Activated naive CD4-positive, alpha-beta T cell treated with anti-CD3 and anti-CD28 coated beads, Interleukin-2, amount 50 U/mL, for 24 hours (primary cell): ENCODE measurements at regions not wholly inside any gene's neighbourhood (a gene's known extent, or its start where the extent isn't known, plus 50 kb on each side); places are given as distances from the start of the nearest gene placed in this dataset.
"Not testable (repeated sequence)": the region's sequence is repeated elsewhere in the genome, so short reads cannot be mapped to it uniquely, and the experiment has no call there.

Source experiments
- H3K27ac Mint-ChIP-seq: one replicate; pipeline ENCODE4 v1.8.0; 2021; ENCODE audit warnings: mild to moderate bottlenecking, mixed read lengths
- H3K27me3 Mint-ChIP-seq: one replicate; pipeline ENCODE4 v1.8.0; 2021; ENCODE audit warnings: mixed read lengths
- H3K36me3 Mint-ChIP-seq: one replicate; pipeline ENCODE4 v1.8.0; 2021; ENCODE audit warnings: mixed read lengths
- H3K4me1 Mint-ChIP-seq: one replicate; pipeline ENCODE4 v1.8.0; 2021; ENCODE audit warnings: mixed read lengths
- H3K4me3 Mint-ChIP-seq: one replicate; pipeline ENCODE4 v1.8.0; 2021; ENCODE audit warnings: mild to moderate bottlenecking, mixed read lengths
- H3K9me3 Mint-ChIP-seq: one replicate; pipeline ENCODE4 v1.8.0; 2021; ENCODE audit warnings: mixed read lengths

DNA sequence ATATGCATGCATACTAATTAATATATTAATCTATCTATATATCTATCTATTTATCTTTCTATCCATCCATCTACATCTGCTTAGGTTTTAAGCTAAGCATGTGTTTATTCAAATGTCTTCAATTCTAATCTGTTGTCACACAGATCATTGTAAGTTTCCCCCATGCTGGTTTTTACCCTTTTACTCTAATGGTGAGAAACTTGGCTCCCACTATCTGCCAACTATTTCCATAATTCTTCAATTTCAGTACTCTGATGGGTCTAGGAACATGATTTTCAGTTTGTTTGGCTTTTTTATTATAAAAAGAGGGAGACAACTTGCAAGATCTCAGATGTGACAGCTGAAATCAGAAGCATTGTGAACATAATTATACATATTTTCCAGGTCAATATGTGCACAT is 773.8 kb downstream of the PLOD2 start:
- Mint-ChIP-seq H3K27me3 (no peaks in the 10 kb centered on the region), H3K4me1 (no peaks in the 10 kb centered on the region), H3K36me3 (no peaks in the 10 kb centered on the region), H3K9me3 (peaks cover 13% of the 10 kb centered on the region), H3K27ac (no peak overlapping the region), H3K4me3 (no peak overlapping the region)

DNA sequence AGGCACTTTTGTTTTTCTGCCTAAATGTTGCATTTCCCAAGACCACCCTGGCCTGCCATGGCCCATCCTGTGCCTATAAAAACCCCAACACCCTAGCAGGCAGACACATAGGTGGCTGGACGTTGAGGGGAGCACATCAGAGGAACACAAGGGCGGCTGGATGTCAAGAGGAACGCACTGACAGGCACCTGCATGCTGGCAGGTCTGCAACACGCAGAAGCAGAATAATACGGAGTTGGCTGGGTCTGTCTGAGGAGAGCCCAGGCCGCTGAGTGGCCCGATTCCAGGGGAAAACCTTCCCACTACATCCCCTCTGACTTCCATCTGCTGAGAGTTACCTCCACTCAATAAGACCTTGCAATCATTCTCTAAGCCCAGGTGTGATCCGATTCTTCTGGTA is 765.6 kb downstream of the PLOD2 start:
- no peak overlapping the region for H3K27ac Mint-ChIP-seq
- H3K36me3 Mint-ChIP-seq = no peaks in the 10 kb centered on the region
- no peaks in the 10 kb centered on the region for H3K9me3 Mint-ChIP-seq
- H3K27me3 Mint-ChIP-seq = no peaks in the 10 kb centered on the region
- no peak overlapping the region for H3K4me3 Mint-ChIP-seq
- H3K4me1 Mint-ChIP-seq = no peaks in the 10 kb centered on the region

DNA sequence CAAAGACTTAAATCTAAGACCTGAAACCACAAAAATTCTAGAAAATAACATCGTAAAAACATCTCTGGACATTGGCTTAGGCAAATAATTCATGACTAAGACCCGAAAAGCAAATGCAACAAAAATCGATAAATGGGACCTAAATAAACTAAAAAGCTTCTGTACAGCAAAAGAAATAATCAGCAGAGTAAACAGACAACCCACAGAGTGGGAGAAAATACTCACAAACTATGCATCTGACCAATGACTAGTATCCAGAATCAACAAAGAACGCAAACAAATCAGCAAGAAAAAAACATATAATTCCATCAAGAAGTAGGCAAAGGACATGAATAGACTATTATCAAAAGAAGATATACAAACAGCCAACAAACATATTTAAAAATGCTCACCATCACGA is 749.4 kb downstream of the PLOD2 start:
- Mint-ChIP-seq H3K27ac (no peak overlapping the region), H3K9me3 (peaks cover 8% of the 10 kb centered on the region), H3K4me1 (no peaks in the 10 kb centered on the region), H3K4me3 (no peak overlapping the region), H3K27me3 (no peaks in the 10 kb centered on the region), H3K36me3 (no peaks in the 10 kb centered on the region)

DNA sequence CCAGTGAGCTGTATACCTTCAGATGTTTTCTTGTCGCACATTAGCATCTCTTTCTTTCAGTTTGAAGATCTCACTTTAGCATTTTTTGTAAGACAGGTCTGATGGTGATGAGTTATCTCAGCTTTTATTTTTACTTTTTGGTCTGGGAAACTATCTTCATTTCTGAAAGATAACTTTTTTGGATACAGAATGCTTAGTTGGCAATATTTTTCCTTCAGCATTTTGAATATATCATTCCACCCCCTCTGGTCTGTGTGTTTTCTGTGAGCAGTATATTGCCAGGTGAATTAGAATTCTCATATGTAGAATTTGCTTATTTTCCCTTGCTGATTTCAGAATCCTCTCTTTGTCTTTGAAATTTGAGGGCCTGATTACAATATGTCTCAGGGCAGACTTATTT is 743.3 kb downstream of the PLOD2 start:
- Mint-ChIP-seq H3K9me3 (peaks cover 5% of the 10 kb centered on the region), H3K27ac (no peak overlapping the region), H3K4me1 (no peaks in the 10 kb centered on the region), H3K36me3 (no peaks in the 10 kb centered on the region), H3K4me3 (no peak overlapping the region), H3K27me3 (no peaks in the 10 kb centered on the region)

DNA sequence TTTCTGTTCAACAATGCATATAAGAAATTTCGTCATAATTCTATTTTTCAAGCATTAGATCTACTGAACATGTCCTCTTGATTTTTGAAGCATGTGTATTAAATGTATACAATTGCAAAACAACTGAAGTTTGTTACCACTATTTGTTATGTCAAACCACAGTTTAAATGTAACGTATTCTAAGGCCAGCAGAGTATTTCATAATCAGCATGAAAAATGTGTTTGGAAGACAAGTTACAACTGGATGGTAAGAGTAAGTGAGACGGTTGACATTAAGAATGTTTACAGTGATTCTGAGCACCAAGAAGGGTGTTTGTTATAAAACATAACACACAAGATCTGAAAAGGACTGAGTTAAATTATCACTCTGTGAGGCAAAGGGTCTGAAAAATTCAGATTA is 738.4 kb downstream of the PLOD2 start:
- Mint-ChIP-seq H3K4me3 (no peak overlapping the region), H3K27me3 (no peaks in the 10 kb centered on the region), H3K36me3 (no peaks in the 10 kb centered on the region), H3K27ac (no peak overlapping the region), H3K9me3 (no peaks in the 10 kb centered on the region), H3K4me1 (no peaks in the 10 kb centered on the region)

DNA sequence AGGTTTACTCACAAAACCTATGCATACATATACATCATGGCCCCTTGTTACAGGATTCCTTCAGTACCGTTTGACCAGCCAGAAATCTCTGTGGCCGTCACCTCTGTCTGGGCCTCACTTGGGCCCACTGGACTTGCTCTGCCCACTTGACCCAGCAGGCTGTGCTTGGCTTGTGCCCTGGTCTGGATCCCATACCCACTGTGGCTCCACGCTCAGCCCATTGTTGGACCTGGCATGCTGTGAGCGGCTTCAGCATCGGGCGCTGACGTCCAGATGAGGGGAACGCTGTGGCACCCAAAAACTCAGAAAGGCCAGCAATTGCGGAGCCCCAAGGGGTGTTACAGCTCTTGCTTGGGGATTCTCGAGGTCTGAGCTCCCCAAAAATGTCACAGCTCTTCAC is 733.6 kb downstream of the PLOD2 start:
- no peaks in the 10 kb centered on the region for H3K27me3 Mint-ChIP-seq
- H3K27ac Mint-ChIP-seq = no peak overlapping the region
- no peak overlapping the region for H3K4me3 Mint-ChIP-seq
- H3K36me3 Mint-ChIP-seq = no peaks in the 10 kb centered on the region
- H3K4me1 Mint-ChIP-seq = no peaks in the 10 kb centered on the region
- no peaks in the 10 kb centered on the region for H3K9me3 Mint-ChIP-seq

DNA sequence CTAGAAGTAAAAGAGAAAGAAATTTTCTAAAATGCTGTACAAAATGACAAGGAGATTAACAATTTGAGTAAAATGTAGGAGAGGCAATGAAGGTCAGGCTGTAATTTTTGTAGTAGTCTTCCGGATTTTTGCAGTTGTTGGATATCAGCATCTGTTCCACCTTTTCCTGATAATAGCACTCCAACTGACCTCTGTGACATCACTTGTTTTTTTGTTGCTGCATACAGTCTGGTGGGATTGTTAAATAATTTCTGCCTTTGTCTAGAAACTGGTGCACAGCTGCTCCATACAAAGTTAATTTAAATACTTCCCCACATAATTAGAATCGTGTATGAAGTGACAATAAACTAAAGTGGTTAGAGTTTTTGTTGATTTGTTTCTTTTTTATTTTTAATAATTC is 731.4 kb downstream of the PLOD2 start:
- no peaks in the 10 kb centered on the region for H3K9me3 Mint-ChIP-seq
- no peaks in the 10 kb centered on the region for H3K4me1 Mint-ChIP-seq
- no peaks in the 10 kb centered on the region for H3K27me3 Mint-ChIP-seq
- no peaks in the 10 kb centered on the region for H3K36me3 Mint-ChIP-seq
- no peak overlapping the region for H3K4me3 Mint-ChIP-seq
- no peak overlapping the region for H3K27ac Mint-ChIP-seq

DNA sequence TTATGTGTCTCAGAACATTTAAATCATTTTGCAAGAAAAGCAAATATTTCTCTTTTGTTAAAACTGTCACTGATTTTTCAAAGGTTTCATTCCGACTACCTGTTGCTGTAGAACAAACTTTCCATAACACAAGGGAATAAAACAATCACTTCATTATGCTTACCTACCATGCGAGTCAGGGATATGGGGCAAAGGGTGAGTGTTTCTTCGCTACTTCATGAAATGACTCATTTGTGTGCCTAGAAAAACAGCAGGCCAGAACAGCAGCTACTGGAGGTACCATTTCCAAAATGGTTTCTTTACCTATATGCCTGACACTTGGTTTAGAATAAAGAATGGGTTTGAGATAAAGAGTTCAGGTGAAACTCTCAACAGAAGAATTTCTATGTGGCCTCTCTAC is 712.5 kb downstream of the PLOD2 start:
- Mint-ChIP-seq H3K4me1 (no peaks in the 10 kb centered on the region), H3K4me3 (no peak overlapping the region), H3K27me3 (no peaks in the 10 kb centered on the region), H3K27ac (no peak overlapping the region), H3K36me3 (no peaks in the 10 kb centered on the region), H3K9me3 (peaks cover 1% of the 10 kb centered on the region)

DNA sequence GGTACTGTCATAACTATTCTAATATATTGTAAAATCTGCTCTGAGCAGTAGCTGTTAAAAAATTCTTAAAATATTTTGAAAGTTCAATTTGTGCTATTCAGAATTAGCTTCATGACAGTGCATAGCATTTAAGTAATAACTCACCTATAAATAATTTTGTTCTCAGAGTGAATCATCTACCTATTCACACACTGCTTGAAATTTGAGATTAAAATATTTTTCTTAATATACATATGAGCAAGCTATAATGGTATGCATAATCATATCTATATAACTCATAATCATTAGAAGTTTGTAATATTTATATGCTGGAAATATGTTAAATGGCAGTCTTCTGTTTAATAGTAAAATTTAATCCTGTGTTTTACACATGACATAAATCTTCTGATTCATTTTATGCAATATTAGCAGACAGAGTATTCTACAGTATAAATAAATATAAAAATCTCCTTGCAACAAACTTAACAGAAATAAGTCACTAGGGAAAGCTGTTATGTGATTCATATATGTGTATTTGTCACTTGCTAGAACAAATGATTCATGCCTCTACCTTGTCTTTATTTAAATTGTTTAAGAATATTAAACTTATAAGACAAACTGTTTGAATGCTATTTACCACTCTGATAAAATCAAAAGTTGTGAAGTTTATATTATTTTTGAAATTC is 710.8 kb downstream of the PLOD2 start:
- H3K4me3 Mint-ChIP-seq = no peak overlapping the region
- no peaks in the 10 kb centered on the region for H3K36me3 Mint-ChIP-seq
- no peaks in the 10 kb centered on the region for H3K4me1 Mint-ChIP-seq
- no peaks in the 10 kb centered on the region for H3K27me3 Mint-ChIP-seq
- no peaks in the 10 kb centered on the region for H3K9me3 Mint-ChIP-seq
- H3K27ac Mint-ChIP-seq = no peak overlapping the region

DNA sequence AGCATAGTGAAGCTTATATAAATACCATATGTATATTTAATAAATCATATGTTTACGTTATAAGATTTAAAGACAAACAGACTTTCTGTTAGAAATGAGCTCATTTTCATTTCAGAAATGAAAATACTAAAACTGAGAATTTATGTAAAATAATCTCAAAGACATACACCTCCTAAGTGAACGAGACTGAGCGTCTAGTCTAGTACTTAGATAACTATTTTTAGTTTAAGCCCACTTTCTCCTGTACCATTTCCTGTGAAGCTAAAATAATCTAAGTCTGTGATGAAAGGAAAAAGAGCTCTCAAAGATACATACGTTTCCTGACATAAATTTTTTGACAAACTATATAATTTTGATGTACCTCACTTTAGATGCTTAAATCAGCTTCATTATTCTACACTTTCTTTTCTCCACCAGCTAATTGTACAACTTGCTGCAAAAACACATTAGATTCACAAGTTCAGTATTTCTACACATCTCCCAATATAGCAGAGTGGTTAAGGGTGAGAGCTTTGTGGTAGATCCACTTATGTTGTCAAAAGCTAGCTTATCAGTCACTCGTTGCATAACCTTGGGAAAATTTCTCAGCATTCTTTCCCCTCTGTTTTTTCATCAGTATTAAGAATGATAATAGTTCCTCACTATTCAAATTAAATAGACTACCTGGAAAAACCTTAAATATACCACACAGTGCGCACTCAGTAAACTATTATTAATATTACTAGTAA is 703.0 kb downstream of the PLOD2 start:
- Mint-ChIP-seq H3K36me3 (no peaks in the 10 kb centered on the region), H3K4me1 (no peaks in the 10 kb centered on the region), H3K4me3 (no peak overlapping the region), H3K27me3 (no peaks in the 10 kb centered on the region), H3K27ac (no peak overlapping the region), H3K9me3 (peaks cover 6% of the 10 kb centered on the region)

DNA sequence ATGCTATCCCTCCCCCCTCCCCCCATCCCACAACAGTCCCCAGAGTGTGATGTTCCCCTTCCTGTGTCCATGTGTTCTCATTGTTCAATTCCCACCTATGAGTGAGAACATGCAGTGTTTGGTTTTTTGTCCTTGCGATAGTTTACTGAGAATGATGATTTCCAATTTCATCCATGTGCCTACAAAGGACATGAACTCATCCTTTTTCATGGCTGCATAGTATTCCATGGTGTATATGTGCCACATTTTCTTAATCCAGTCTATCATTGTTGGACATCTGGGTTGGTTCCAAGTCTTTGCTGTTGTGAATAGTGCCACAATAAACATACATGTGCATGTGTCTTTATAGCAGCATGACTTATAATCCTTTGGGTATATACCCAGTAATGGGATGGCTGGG is 701.3 kb downstream of the PLOD2 start:
- H3K27ac Mint-ChIP-seq, H3K9me3 Mint-ChIP-seq, H3K4me1 Mint-ChIP-seq, H3K27me3 Mint-ChIP-seq, H3K4me3 Mint-ChIP-seq, H3K36me3 Mint-ChIP-seq: not testable (repeated sequence)

DNA sequence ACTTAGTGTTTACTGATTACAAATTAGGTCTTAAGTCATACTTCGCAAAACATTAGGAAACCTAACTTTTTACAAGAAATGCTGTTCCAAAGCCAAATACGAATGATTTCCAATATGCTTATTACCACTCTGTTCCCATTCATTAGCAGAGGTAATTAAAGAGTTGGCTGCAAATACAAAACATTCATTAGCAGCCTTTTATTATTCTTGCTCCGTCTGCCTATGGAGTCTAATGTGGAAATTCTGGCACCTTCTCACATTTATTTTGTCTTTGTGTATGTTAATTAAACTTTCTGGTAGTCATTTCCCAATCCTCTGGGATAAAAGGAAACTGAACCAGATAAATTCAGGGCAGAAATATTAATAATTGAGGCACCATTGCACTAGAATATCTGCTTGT is 689.0 kb downstream of the PLOD2 start:
- Mint-ChIP-seq H3K4me3 (no peak overlapping the region), H3K27ac (no peak overlapping the region)

DNA sequence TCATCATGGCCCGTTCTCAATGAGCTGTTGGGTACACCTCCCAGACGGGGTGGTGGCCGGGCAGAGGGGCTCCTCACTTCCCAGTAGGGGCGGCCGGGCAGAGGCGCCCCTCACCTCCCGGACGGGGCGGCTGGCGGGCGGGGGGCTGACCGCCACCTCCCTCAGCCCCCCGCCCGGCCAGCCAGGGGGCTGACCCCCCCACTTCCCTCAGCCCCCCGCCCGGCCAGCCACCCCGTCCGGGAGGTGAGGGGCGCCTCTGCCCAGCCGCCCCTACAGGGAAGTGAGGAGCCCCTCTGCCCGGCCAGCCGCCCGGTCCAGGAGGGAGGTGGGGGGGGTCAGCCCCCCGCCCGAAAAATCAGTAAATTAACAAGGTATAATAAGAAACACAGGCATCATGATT is 678.2 kb downstream of the PLOD2 start:
- H3K9me3 Mint-ChIP-seq, H3K27ac Mint-ChIP-seq, H3K4me1 Mint-ChIP-seq, H3K4me3 Mint-ChIP-seq, H3K27me3 Mint-ChIP-seq, H3K36me3 Mint-ChIP-seq: not testable (repeated sequence)

More for the DNA sequence above, 689.0 kb downstream of the PLOD2 start:
- no peaks in the 10 kb centered on the region for H3K36me3 Mint-ChIP-seq
- H3K4me1 Mint-ChIP-seq = no peaks in the 10 kb centered on the region
- H3K27me3 Mint-ChIP-seq = no peaks in the 10 kb centered on the region
- peaks cover 6% of the 10 kb centered on the region for H3K9me3 Mint-ChIP-seq

DNA sequence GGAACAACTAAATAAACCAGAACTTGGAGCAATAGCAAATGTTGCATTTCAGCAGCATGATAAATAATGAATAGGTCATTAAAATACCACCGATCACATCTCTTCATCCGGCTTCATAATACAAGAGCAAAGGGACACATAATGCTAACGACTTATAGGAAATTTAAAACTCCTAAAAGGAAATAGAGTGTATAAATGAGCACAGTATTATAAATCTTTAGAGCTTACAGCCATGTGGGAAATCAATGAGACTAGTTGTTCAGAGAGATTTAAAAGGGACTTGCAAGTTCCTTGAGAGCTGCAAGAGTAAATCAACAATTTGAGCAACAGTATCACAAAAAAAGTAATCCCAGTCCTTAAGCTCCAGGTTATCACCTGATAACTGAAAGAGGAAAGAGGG is 677.0 kb downstream of the PLOD2 start:
- Mint-ChIP-seq H3K4me3 (no peak overlapping the region), H3K36me3 (no peaks in the 10 kb centered on the region), H3K27me3 (no peaks in the 10 kb centered on the region), H3K27ac (no peak overlapping the region), H3K9me3 (peaks cover 7% of the 10 kb centered on the region), H3K4me1 (no peaks in the 10 kb centered on the region)

DNA sequence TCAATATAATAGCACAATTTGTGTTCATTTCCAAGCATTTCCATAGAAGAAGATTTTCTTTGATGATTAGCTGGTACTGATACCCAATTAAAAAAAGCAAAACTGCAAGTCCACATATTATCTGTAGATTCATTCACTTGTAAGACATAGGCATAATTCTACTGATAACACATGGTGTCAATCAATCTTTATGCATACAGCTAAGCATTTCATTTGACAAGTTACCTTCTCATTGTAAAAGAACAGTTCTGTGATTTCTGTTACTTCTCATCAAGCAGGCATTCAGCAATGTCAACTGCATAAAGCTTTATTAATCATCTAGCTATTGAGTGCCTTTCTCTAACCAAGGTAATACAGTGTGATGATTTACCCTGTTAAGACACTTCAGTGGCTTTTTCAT is 672.0 kb downstream of the PLOD2 start:
- Mint-ChIP-seq H3K4me3 (no peak overlapping the region), H3K9me3 (no peaks in the 10 kb centered on the region), H3K27me3 (no peaks in the 10 kb centered on the region), H3K27ac (no peak overlapping the region), H3K36me3 (no peaks in the 10 kb centered on the region), H3K4me1 (no peaks in the 10 kb centered on the region)

DNA sequence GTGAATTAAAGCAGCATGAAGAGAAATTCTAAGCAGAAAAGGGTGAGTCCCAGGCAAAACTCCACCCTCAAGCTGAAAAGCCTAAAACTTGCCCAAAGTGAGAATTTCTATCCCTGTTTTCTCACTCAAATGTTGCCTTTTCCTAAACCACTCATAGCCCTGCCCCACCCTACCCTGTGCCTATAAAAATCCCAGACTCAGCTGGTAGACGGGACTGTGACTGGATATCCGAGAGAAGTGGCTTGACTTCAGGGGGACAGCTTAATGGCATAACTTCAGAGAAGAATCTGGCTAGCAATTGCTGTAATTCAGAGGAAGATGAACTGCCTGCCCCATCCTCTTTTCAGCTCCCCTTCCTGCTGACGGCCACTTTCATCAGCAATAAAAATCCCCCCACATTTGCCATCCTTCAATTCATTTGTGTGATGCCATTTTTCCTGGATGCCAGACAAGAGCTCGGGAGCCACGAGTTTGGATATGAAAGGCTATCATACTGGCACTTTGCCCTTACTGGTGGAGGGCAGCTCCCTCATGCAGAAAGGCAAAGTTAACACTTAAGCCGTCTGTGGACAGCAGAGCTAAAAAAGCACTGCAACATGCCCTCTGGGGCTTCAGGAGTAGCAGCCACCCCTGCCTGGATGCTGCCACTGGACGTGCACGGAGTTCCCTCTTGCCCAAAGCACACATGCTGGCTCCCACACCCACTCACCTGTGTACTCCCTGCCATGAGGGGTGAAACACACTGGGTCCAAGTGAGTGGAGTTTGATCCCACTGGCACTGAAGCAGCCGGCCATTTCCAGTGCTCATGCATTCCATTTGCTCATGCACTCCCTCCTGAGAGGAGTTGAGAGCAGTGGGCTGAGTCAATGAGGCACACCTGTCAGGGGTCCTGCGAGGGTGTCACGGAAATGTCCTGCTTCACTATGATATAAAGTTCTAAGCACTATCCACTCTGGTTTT is 670.6 kb downstream of the PLOD2 start:
- no peak overlapping the region for H3K27ac Mint-ChIP-seq
- H3K36me3 Mint-ChIP-seq = no peaks in the 10 kb centered on the region
- H3K4me3 Mint-ChIP-seq = no peak overlapping the region
- no peaks in the 10 kb centered on the region for H3K9me3 Mint-ChIP-seq
- H3K27me3 Mint-ChIP-seq = no peaks in the 10 kb centered on the region
- H3K4me1 Mint-ChIP-seq = no peaks in the 10 kb centered on the region
